GM12892 (cell line): ENCODE measurements at regions not wholly inside any gene's neighbourhood (a gene's known extent, or its start where the extent isn't known, plus 50 kb on each side); places are given as distances from the start of the nearest gene placed in this dataset.

ENCODE experiments used
- POLR2A ChIP-seq: IDR thresholded peaks from 2 replicates; pipeline ENCODE4 v1.6.1; 2011; ENCODE audit warnings: low read depth, low read length, control low read depth
- POLR2AphosphoS5 ChIP-seq: IDR thresholded peaks from 2 replicates; pipeline ENCODE4 v1.6.1; 2011; ENCODE audit warnings: low read depth, low read length, control low read depth
- TAF1 ChIP-seq: IDR thresholded peaks from 2 replicates; pipeline ENCODE4 v1.6.1; 2011; ENCODE audit warnings: low read depth, mild to moderate bottlenecking, control low read depth, low read length, borderline replicate concordance

DNA sequence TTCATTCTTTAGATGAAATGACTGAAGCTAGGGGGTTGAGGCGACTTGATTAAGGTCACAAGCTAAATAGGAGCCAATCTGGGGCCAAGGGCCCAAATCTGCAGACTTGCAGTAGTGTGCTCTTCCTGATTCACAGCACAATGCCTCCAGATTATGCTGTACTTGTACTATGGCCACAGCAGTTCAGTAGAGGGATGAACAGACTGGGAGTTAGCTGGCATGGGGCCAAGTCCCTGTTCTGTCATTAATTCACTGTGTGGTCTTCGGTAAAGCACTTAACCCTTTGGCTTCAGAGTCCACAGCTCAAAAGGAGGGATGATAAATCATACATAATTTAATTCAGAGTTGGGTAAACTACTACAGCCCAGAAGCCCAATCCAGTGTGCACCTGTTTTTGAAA, 196.8 kb downstream of the XPNPEP1 start:
- TF ChIP-seq POLR2A (no peak), TAF1 (no peak), POLR2AphosphoS5 (no peak)
